Non-pigmented ciliary epithelial cell (primary cell): ENCODE measurements at regions not wholly inside any gene's neighbourhood (a gene's known extent, or its start where the extent isn't known, plus 50 kb on each side); places are given as distances from the start of the nearest gene placed in this dataset.
A peak's percentile ranks its signal among the peaks of the same experiment; 100 is the strongest.
"Not testable (repeated sequence)": the region's sequence is repeated elsewhere in the genome, so short reads cannot be mapped to it uniquely, and the experiment has no call there.

Source experiments
- DNase-seq: peaks from one replicate; pipeline ENCODE4 v3.0.0-alpha.2; 2010; ENCODE audit warnings: low read depth

DNA sequence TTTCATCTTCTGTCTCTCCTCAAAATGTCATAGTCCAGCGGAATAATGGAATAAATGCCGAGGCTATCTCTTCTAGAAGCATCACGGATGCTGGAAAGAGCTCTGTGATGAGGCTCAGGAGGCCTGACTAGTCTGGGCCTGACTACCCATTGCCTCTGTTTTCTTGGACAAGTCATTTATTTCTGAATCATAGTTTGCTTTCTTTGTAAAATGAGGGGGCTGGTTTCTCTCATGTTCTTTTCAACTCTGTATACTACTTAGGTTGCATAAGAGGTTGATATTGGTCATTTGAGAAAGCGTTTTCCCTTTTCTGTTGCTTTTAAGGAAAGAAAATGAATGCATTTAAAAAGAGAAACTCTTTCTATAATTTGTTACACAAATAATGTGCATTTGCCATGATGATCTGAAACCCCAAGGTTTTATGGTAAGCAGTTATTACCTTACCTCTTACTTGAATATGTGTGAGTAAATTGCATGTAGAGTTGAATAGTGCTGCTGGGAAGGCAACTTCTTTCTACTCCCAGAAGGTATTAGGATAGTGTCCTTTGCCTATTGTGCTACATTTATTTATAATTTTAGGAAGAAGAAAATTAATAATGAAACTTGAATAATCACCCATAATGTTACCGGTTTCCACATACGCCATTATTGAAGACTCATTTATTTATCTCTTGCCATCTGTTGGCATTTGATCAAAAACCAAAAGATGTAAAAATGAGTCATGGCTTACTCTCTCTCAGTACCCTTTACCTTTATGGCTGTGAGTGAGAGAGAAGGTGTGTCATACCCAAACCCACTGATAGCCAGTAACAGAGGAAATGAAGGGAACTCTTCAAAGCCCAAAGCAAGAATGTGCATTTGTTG is 179.1 kb downstream of the FASLG start:
- DNase-seq, result peak; percentile 35

DNA sequence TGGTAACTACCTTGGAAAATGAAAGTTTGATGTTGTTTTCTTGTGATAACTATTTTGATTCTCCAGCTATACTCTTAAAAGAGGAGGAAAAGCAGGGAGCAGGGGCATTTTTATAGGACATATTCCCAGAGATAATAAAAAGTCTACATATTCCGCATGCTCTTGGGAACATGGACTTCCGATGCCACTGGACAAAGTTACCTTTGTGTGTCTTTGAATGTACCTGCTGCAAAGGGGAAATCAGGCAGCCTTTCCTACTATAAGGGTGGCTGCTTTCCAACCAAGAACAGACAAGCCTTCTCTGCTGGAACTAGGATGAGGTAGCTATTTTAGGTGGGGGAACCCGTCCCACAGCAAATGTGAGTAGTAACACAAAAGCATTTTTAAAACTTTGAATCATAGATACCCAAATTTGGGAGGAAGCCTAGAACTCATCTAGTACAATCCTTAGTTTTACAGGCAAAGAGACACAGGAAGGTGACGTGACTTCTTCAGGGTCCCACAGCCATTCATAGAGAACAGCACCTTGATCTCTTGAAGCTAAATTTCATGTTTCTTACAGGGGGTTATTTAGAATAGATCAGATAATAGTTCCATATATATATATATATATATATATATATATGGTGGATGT is 179.9 kb downstream of the FASLG start:
- no peak for DNase-seq

DNA sequence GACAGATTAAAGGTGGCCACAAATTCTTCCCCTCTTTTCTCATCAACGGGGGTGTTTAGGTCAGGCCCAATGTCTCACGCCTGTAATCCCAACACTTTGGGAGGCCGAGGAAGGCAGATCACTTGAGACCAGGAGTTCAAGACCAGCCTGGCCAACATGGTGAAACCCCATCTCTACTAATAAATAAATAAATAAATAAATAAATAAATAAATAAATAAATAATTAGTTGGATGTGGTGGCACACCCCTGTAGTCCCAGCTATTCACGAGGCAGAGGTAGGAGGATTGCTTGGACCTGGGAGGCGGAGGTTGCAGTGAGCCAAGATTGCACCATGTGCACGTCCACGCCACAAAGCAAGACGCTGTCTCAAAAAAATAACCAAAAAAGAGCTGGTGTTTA is 180.7 kb downstream of the FASLG start:
- DNase-seq, result not testable (repeated sequence)

DNA sequence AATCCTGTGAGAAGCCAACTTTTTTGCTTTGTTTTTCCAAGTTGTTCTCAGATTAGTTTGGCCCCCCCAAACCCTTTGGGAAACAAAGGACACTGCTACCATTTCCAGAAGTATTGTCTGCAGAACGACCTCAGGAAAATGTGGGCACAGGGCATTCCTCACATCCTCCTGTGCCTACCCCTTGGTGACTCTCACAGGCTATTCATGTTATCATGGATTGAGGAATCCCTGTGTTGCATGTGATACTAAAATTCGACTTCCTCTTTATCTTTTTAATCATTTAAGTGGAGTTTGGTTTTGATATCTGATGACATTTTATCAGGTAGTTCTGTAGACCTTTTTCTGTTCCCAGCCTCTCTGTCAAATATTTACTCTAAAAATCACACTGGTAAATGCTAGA is 184.5 kb downstream of the FASLG start:
- no peak for DNase-seq

DNA sequence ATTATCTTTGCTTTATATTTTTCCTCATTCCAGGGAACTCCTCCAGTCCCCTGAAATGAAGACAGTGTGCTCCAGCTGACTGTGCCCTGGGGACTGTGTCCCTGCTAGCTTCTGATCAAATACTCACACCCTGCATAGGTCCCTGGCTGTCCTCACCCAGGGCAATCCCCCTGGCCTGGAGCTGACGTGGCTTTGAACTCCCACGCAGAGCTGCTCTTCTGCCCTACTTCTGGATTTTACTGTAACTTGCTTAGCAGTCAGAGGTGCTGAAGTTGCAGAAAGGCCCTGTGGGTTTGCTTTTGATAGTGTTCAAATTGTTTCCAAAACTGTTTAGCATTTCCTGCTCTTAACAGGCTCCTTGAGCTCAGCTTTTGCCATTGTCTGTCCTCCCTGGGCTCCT is 186.5 kb downstream of the FASLG start:
- DNase-seq, result no peak

DNA sequence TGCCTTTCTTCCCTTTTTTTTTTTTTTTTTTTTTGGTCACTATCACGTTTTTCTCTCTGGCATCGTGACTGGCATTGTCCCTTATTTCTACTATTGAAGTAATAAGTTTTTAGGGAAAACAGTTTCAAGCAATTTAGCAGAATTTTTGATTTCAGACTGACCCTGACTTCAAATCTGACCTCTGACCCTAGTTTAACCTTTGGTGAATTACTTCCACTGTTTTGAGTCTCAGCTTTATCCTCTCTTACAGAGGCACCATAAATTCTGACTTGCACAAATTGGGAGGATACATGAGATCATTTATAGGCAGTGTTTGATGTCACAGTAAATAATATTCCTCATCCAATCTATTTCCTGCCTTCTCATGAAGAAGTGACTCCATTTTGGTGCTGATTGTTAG is 187.0 kb downstream of the FASLG start:
- no peak for DNase-seq

DNA sequence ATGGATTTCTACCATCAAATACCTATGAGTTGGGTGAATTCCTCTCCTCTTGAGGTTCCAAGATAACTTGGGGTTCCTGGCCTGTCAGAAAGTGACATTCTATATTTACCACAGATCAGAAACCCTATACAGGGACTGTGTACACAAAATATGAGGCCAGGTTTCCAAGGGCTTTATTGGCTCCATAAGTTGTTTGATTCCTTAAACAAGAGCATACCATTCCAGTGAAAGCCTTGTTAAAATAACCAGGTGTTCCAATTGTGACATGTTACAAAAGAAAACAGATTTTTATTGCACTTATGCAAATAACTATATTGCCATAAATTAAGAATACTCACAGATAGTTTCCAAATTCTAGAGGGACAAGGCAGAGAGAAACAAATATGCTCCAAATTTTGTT is 188.9 kb downstream of the FASLG start:
- DNase-seq, result not testable (repeated sequence)

DNA sequence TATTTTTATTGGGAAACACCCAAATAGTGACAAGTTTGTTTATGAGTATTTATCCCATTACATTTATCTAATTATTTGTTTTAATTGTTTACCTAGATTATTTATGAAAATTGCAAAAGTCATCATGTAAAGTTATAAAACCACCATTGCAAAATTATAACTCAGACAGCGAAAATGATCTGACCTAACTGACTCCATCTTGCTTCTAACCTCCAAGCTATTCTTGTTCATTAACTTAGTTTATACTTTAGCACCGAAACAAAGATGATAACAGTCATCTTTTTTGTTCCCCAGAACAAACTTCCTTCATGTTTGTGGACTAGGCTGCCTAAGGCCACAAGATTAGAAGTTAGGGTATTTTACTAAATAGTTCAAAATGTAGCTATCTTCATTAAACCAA is 190.8 kb downstream of the FASLG start:
- no peak for DNase-seq

DNA sequence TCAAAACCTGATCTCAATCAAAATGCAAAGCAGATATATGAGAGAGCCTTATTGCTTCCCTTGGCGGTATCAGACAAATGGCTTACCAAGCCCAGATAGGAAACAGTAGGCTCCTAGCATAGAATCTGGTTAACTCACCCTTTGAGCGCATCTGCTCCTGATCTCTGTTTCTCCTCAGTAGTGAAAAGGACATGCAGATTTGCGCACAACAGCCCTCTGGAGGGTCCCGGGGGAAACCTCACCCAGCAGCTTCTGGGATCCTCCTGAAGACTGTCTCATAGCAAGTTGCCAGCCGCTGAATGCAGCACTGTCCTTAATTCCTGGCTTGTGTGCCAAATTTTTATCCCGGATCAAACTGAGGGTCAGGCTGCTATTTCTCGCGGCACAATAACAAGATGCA is 192.2 kb downstream of the FASLG start:
- DNase-seq, result no peak

DNA sequence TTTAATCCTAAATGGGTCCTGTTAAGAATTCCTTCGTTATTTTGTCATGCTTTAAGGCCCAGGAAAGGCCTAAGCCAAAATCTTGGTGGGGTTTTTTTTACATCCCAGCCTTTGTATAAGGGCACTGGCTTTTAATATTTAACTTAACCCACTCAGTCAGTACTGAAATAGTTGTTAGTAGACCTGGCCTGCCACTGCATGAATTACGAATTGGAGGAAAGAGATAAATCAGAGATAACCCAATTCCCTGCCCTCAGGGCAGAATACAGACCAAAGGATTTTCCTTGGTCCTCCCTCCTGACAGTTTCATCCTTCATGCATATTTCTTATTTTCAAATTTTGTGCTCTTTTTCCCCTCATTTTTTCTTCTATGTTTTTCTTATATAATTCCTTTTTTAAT is 193.0 kb downstream of the FASLG start:
- DNase-seq, result no peak

DNA sequence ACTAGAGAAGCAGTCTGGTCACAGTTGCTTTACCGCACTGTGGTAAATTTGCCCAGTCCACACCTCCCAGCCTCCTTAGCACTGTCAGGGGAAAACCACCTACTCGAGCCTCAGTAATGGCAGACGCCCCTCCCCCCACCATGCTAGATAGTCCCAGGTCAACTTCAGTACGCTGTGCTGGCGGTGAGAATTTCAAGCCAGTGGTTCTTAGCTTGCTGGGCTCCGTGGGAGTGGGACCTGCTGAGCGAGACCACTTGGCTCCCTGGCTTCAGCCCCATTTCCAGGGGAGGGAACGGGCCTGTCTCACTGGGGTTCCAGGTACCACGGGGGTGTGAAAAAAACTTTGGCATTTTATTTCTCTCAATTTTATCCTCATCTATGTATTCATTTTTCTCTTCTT is 194.8 kb downstream of the TNFSF18 start:
- DNase-seq, result not testable (repeated sequence)

DNA sequence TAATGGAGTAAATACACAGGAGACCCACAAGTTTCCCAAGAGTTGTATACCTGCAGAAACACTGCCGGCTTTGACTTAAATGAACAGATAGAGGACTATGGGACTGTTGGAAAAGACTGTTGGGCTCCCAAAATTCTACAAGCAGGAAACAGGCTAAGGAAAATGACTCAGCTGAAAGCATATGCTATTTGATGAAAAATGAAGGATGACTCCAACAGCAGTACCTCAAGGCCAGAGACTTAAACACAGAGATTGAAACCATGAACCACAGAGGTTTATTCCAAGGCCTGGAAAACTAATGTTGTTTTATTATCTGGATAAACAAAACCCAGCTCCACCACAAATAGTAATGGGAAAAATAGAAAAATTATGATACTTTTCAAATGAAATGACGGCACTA is 187.7 kb downstream of the TNFSF18 start:
- no peak for DNase-seq

DNA sequence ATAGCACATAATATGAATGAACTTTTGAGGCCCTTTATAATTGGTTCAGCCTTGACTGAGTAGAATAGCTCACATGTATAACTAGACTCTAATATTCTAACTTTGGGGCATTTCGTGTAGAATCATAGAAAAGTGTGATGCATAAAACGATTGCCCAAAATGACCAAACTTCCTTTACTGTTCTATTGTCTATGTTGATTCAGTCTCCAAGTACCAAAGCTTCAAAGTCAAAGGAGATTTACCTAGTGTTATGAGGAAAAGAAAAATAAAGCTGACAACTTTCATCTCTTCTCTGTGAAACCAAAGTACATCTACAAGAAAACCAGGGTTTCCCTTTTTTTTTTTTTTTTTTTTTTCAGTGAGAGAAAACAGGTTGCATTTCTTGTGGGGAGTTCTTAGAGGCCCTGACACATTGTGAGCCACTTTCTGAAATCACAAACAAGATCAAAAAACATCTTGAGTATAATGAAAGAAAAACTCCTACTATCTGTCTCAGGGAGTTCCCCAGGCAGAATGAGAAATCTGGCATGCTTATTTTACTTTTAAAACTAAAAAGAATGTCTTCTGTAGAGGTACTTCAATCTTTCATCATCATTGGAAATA is 183.4 kb downstream of the TNFSF18 start:
- DNase-seq, result no peak

DNA sequence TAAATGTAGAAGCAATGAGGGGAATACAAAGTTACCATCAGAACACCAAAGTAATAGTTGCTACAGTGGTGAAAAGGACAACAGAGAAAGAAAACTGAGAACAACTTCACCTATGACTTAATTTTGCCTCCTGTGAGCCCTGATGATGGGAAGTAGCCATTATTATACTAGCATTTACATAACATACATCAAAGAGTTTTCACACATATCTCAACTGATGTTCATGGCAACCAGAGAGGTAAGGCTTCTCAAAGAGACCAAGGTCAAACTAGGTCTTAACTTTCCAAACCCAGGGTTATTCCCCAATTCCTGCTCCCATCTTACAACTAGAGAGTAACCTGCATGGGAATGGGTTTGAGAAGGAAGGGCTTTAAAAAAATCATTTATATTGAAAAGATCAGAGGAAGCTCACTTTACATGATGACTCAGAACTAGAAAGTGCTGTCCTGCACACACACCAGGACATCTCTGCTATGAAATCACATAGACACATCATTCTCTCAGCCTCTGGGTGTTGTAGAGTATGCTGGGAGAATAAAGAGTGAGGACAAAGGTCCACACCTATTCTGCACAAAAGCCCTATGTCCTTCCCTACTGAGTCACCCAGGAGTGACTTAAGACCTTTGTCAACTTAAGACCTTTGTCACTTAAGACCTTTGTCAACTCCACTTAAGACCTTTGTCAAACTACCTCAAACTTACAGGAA is 179.7 kb downstream of the TNFSF18 start:
- DNase-seq, result no peak

DNA sequence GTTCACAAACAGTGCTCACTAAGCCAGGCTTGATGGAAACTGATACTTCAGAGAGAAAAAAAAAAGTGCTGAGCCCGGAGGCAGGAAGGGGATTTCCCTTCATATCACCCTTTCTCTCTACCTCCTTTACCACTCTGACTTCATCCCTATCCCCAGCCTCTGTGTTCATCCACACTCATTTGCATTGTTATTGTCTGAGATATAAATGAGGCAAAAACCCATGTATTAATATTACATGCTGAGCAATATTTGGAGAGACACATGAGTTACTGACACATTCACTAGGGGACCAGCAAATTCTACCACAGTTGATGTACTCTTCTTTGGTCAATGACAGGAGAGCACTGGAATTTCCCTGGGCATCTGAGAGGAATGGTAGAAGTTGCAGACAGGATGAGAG is 175.8 kb downstream of the TNFSF18 start:
- DNase-seq, result no peak

DNA sequence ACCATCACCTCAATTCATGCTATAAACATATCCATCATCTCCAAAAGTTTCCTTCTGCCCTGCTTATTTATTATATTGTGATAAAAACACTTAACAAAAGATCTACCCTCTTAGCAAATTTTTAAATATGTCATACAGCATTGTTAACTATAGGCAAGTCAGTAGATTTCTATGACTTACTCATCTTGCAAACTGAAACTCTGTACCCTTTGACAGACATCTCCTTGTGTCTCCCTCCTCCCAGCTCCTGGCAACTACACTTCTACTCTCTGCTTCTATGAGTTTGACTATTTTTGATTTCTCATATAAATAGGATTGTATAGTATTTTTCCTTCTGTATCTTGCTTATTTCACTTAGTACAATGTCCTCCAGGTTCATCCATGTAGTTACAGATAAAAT is 174.8 kb downstream of the TNFSF18 start:
- no peak for DNase-seq

DNA sequence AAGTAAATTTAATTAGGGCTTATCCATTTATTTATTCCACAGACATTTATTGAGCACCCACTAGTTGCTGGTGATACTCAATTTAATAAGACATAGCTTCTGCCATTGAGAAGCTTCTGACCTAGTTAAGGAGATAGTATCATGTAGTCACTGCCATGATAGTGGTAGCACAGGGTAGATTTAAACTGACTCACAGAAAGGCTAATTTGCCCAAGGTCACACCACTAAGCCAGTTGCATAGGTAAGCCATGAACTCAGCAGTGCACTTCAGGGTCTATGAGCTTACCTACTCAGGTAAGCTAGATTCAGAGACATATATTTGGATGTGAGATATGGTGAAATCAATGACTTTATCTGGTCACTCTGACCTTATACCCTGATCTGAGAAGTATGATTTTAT is 168.4 kb downstream of the TNFSF18 start:
- DNase-seq, result no peak

DNA sequence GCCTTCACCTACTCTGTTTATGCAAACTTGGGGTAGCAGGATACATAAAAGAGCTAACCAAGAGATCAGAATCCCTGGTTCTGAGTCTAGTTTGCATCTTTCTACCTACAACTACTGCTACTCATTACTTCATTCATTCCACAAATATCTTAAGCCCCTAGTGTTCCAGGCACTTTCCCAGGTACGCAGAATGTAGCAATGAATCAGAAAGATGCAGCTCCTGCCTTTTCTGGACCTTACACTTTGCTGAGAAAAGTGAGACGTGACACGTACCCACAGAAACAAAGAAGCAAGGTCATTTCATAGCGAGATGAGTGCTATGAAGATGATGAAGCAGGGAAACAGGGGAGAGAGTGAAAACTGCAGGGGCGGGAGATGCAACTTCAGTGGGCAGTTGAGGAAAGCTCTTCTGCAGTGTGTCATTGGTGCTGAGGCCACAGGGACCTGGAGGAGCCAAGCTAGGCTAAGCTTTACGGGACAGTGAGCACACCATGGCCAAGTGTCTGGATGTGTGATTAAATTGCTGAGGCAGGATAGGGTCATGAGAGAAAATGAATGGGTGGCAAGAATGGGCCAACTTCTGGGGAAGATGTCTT is 167.9 kb downstream of the TNFSF18 start:
- no peak for DNase-seq

DNA sequence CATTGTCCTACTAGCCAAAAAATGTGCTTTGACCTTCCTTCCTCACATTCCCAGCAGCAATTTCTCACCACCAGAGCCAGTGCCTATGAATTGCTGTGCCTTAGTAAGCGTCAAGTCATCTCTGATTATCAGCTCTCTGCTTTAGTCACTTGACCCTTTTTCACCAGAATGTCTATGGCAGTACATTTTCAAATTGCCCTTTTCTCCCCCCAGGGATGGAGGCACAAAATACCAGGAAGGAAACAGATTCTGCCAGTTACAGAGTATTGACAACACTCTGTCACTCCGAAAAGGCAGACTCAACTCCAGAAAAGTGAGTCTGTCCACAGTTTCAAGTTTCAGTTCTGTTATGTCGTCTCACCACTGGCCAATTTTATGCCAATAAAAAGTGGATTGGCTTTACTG is 167.4 kb downstream of the TNFSF18 start:
- DNase-seq, result no peak

DNA sequence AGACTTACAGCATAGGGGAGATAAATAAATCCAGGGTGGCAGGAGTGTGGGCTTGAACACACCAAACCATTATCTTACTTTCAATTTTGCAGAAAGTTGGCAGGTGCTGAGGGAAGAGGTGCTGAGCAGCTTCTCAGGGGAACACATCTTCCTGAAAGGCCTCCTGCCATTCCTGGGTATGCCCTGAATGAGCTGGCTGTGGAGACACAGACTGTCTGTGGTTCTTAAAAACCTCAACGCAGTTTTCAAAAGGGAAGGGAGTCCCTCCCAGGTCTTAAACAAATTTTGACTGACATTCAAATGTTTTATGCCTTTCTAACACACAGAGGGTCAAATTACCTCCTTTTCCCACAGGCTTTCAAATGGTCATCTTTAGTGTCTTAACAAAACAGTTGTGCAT is 166.9 kb downstream of the TNFSF18 start:
- no peak for DNase-seq

DNA sequence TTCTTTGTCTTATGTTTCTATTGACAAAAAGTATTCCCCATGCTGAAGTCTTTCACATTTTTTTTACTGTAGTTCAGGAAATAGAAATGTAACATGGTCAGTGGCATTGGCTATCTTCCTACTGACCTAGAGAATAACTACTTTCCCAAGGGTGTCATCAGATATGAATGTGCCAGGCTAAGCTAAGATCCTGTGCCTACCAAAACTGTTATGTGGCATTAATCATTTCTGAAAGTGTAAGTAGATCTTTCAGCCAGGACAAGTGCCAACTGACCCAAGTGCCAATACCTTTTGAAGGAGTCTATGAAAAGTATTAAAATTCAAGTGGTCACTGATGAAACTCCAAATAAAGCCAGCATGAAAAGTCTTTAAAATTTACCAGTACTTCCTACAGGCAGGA is 165.3 kb downstream of the TNFSF18 start:
- no peak for DNase-seq

DNA sequence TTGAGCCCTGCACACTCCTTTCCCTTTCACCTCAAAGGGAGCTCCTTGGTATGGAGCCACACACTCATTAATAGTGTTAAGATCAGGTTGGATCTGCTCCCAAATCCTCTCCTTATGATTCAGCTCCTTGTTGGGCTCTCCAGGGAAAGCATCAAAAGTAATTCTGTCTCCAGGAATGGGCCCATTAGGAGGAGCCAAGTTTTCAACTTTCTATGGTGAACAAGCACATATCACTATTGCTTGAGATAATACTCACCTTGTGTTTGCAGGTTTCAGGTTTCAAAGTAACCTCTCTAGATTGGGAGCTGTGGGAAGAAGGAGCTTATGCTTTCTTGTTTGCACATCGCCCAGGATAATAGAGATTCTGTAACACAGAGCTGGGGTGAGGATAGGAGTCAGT is 164.8 kb downstream of the TNFSF18 start:
- no peak for DNase-seq
